GM10266 (cell line): ENCODE measurements at regions not wholly inside any gene's neighbourhood (a gene's known extent, or its start where the extent isn't known, plus 50 kb on each side); places are given as distances from the start of the nearest gene placed in this dataset.
"Not testable (repeated sequence)": the region's sequence is repeated elsewhere in the genome, so short reads cannot be mapped to it uniquely, and the experiment has no call there.

Source experiments
- DNase-seq: peaks from one replicate; pipeline ENCODE4 v3.0.0; 2012; ENCODE audit errors: extremely low spot score
- CTCF ChIP-seq: IDR thresholded peaks from 2 replicates; pipeline ENCODE4 v1.5.1; 2012; ENCODE audit warnings: mild to moderate bottlenecking, low read depth; ENCODE audit not compliant: control insufficient read depth, insufficient read depth; ENCODE audit errors: missing control alignments

- no peak for DNase-seq
- no peak for TF ChIP-seq CTCF
Observed at GRCh38 chr12:47438175-47438574, 267.7 kb downstream of the RPAP3 start.

GRCh38 chr12:47437570-47437969 is 268.3 kb downstream of the RPAP3 start:
- no peak for DNase-seq
- no peak for TF ChIP-seq CTCF

GRCh38 chr12:47433876-47434275 is 272.0 kb downstream of the RPAP3 start:
- TF ChIP-seq CTCF, result no peak
- DNase-seq, result no peak

- not testable (repeated sequence) for DNase-seq
Observed at GRCh38 chr12:47426678-47427309, 279.0 kb downstream of the RPAP3 start.

- no peak for DNase-seq
- TF ChIP-seq CTCF, result no peak
Observed at GRCh38 chr12:47422611-47423010, 283.2 kb downstream of the RPAP3 start.

GRCh38 chr12:47419497-47419896 is 286.3 kb downstream of the RPAP3 start:
- TF ChIP-seq CTCF, result no peak
- no peak for DNase-seq

- no peak for TF ChIP-seq CTCF
Observed at GRCh38 chr12:47417955-47418354, 287.9 kb downstream of the RPAP3 start.

GRCh38 chr12:47417121-47417520 is 288.7 kb downstream of the RPAP3 start:
- TF ChIP-seq CTCF, result no peak
- no peak for DNase-seq

More at GRCh38 chr12:47417955-47418354, 287.9 kb downstream of the RPAP3 start:
- no peak for DNase-seq
